ENCODE measurements at regions not wholly inside any gene's neighbourhood (a gene's known extent, or its start where the extent isn't known, plus 50 kb on each side); places are given as distances from the start of the nearest gene placed in this dataset.

DNA sequence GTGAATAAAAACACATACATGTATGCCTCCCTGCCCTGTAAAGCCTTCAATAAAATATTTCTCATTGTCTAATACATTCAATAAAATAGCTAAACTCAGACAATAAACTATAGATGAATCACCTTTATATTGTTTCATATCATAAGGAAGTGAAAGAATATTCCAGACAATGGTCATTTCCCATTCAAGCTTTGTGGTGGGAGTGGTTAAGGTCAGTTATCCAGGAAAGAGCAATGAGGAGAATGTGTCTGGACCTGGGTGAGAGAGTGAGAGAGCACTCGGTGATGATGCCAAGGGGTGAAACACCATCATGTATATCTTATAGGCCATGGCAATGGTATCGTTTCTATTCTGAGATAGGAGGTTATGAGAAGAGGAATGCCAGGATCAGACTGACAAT, 197.8 kb downstream of the PDHA2 start:
- TF ChIP-seq, protein P1, sequence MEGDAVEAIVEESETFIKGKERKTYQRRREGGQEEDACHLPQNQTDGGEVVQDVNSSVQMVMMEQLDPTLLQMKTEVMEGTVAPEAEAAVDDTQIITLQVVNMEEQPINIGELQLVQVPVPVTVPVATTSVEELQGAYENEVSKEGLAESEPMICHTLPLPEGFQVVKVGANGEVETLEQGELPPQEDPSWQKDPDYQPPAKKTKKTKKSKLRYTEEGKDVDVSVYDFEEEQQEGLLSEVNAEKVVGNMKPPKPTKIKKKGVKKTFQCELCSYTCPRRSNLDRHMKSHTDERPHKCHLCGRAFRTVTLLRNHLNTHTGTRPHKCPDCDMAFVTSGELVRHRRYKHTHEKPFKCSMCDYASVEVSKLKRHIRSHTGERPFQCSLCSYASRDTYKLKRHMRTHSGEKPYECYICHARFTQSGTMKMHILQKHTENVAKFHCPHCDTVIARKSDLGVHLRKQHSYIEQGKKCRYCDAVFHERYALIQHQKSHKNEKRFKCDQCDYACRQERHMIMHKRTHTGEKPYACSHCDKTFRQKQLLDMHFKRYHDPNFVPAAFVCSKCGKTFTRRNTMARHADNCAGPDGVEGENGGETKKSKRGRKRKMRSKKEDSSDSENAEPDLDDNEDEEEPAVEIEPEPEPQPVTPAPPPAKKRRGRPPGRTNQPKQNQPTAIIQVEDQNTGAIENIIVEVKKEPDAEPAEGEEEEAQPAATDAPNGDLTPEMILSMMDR (conservative IDR thresholded peaks at IDR 0.05; ENCODE audit: low read depth), result no peak
- POLR2A ChIA-PET (ENCODE audit: low non-redundant PET), result no interaction called here
- no peak overlapping the region for H3K27ac ChIP-seq
- CTCF ChIA-PET, result no interaction called here
- DNase-seq (ENCODE audit: low spot score), result no peak

DNA sequence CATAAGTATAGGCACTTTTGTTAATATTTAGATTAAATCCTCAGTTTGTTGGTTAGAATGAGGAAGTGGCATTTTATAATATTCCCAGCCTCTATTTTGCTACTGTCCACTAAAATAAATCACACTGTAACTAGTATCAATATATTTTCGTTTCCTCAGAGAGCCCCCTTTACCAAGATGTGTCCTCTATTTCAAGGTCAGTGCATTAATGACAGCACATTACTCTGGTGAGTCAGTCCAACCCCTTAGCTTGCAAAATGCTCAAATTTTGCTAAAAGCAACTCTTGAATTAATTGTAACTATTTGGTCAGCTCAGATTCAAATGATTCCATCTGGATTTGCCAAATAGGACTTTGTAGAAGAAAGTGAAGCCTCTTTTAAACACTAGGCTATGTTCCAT, 199.3 kb downstream of the PDHA2 start:
- H3K27ac ChIP-seq, result no peak overlapping the region
- TF ChIP-seq, protein P1 (conservative IDR thresholded peaks at IDR 0.05; ENCODE audit: low read depth), result no peak
- ChIA-PET CTCF (interaction anchor here (0.6 kb wide), 1 partner anchor 18 kb away, joined by 3 read pairs; no protein-coding TSS in a partner anchor), POLR2A (ENCODE audit: low non-redundant PET) (no interaction called here)
- no peak for DNase-seq (ENCODE audit: low spot score)

DNA sequence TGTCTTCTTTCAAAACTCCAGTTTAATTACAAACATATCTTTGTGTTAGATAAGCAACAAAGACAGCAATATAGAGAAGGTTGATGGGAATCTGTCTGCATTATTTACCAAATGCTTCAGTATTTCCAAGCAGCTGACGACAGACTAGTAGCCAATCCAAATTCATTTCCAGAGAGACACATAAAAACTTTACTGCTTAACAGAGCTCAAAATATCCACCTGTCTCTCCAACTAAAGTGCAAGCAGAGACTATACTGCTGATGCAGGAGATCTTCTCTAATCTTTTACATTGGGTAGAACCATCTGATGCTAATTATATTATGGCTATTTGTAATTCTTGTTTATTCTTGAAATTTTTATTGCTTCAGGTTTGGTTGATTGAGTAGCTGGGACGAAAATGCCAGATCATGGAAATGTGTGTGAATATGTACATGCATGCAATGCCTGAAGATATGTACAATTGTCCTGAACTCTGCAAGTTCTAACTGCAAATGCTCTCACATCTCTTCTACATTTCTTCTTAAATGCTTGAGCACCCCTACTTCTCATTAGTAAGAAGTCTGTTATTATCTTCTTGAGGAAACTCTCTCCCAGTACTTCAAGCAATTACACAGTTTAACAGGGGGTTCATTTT, 200.0 kb downstream of the PDHA2 start:
- no peak overlapping the region for H3K27ac ChIP-seq
- TF ChIP-seq, protein P1 (conservative IDR thresholded peaks at IDR 0.05; ENCODE audit: low read depth), result no peak
- DNase-seq (ENCODE audit: low spot score), result no peak
- ChIA-PET CTCF (interaction anchor here (0.6 to 0.7 kb wide), 2 partner anchors 17 to 28 kb away, joined by 3 read pairs; no protein-coding TSS in a partner anchor), POLR2A (ENCODE audit: low non-redundant PET) (no interaction called here)

DNA sequence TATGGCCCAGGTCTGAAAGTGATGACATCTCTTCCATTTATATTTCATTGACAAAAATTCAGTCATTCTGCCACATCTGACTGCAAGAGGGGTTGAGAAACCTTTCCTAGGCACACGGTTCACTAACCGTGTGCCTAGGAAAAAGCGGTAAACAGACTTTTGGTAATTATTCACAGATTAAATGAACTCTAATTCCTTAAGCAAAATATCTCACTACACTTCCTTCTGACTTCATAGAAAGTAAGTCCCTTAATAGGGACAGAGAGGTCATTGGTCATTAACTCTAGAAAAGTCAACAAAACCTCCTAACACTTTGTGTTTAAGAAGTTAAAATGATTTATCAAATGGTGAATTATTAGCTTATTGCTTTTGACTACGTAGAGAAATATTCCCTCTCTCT, 205.1 kb downstream of the PDHA2 start:
- ChIA-PET CTCF (no interaction called here), POLR2A (ENCODE audit: low non-redundant PET) (no interaction called here)
- no peak overlapping the region for H3K27ac ChIP-seq
- TF ChIP-seq, protein P1 (conservative IDR thresholded peaks at IDR 0.05; ENCODE audit: low read depth), result no peak
- DNase-seq (ENCODE audit: low spot score), result no peak

DNA sequence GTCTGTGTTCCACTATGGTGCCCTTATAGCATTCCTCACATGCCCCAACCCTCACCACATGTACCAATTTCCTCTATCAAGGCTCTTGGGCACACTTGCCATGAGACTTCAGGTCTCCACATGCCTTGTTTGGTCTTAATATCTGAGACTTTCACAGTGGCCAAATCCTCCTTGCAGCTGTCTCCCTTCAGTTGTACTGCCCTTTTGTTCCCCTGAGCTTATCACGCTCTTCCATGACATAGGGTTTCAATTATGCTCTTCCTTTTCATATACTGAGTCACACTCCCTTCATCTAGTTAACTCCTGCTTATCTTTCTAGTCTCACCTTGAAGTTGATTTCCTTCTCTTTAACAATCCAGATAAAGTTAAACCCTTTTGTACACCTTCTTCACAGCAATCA, 212.9 kb downstream of the PDHA2 start:
- CTCF ChIA-PET, result interaction anchor here (0.7 kb wide), 1 partner anchor 1420 kb away, joined by 3 read pairs; no protein-coding TSS in a partner anchor
- POLR2A ChIA-PET (ENCODE audit: low non-redundant PET), result no interaction called here
- H3K27ac ChIP-seq, result no peak overlapping the region
- no peak for DNase-seq (ENCODE audit: low spot score)
- TF ChIP-seq, protein P1 (conservative IDR thresholded peaks at IDR 0.05; ENCODE audit: low read depth), result no peak

DNA sequence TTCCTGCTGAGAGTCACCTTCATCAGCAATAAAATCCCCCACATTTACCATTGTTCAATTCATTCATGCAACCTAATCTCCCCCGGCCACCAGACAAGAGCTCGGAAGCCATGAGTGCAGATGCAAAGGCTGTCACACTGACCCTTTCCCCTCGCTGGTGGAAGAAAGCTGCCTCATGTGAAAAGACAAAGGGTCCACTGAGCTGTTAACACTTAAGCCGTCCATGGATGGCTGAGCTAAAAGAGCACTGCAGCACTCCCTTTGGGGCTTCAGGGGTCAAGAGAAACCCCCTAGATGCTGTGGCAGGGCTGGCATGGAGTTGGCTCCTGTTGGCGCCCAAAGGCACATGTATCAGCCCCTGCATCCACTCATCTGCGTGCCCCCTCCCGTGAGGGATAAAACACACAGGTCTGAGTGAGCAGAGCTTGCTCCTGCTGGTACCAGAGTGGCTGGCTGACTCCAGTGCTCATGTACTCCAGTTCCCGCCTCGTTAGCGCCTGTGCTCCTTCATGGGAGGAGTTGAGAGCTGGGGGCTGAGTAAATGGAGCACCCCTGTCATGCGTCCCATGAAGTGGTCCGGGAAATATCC, 216.5 kb downstream of the PDHA2 start:
- DNase-seq (ENCODE audit: low spot score), result no peak
- CTCF ChIA-PET, result interaction anchor here (0.6 to 0.7 kb wide), 2 partner anchors 14 to 701 kb away, joined by 3 read pairs; no protein-coding TSS in a partner anchor
- H3K27ac ChIP-seq, result no peak overlapping the region
- POLR2A ChIA-PET (ENCODE audit: low non-redundant PET), result no interaction called here
- TF ChIP-seq, protein P1 (conservative IDR thresholded peaks at IDR 0.05; ENCODE audit: low read depth), result no peak
